ENCODE measurements at regions not wholly inside any gene's neighbourhood (a gene's known extent, or its start where the extent isn't known, plus 50 kb on each side); places are given as distances from the start of the nearest gene placed in this dataset.

DNA sequence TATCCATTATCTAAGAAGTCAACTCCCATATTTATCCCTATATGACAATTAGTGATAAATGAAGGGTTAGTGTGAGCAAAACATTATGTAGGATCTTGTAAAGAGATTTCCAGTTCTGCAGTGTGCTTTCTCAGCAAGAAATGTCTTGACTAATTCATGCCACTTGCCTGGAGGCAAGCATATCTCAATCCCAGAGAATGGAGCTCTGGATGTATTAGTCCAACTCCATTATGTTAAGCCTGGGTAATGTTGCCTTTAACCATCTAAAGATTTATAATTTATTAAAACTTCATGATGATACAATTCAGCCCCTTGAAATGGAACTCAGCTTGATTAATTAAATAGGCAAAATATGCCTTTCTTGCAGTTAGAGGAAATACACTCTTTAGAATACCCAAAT, 1079.9 kb upstream of the LRRTM3 start:
- no peak for DNase-seq (ENCODE audit: low read depth, low spot score)

DNA sequence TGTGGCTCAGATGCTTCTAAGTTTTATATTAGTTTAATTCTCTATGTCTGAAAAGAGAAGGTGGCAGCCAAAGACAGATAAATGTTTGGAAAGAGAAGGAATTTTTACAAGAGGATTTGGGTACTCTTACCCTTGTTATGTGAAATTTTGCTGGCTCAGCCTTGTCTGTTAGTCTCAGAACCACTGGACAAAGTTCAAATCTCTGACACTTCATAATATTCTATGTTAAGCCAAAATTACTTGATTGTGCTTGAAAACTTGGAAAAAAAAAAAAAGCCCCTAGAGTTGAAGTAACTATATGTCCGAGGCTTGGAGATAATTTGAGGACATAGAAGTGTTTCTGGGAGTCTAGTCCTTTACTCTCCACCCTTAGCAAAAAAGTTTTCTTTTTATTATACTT, 1079.3 kb upstream of the LRRTM3 start:
- DNase-seq (ENCODE audit: low read depth, low spot score) = no peak

DNA sequence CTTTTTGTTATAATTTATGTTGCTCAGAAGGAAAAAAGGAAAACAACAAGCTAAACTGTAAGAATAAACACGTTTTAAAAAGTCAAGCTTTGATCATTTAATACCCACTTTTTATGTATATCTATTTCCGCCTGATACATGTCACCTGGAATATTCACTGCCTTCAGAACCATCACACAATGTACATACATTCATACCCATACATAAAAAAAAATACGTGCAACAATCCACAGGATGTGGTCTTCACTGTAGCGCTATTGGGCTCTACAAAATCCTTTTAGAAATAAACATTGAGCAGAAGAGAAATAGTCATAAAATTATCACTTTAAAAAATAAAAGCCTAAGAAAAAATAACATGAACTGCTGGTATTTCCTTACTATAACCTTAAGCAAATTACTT, 1078.9 kb upstream of the LRRTM3 start:
- DNase-seq (ENCODE audit: low read depth, low spot score) = no peak

GRCh38 chr10:65847436-65848230, 1078.2 kb upstream of the LRRTM3 start:
- no peak for DNase-seq (ENCODE audit: low read depth, low spot score)

GRCh38 chr10:65858841-65859240, 1067.0 kb upstream of the LRRTM3 start:
- DNase-seq (ENCODE audit: low read depth, low spot score) = no peak

- DNase-seq (ENCODE audit: low read depth, low spot score) = no peak
These were observed 1064.6 kb upstream of the LRRTM3 start for GRCh38 chr10:65861249-65861648.
